ENCODE measurements at regions not wholly inside any gene's neighbourhood (a gene's known extent, or its start where the extent isn't known, plus 50 kb on each side); places are given as distances from the start of the nearest gene placed in this dataset.
"Not testable (repeated sequence)": the region's sequence is repeated elsewhere in the genome, so short reads cannot be mapped to it uniquely, and the experiment has no call there.

DNA sequence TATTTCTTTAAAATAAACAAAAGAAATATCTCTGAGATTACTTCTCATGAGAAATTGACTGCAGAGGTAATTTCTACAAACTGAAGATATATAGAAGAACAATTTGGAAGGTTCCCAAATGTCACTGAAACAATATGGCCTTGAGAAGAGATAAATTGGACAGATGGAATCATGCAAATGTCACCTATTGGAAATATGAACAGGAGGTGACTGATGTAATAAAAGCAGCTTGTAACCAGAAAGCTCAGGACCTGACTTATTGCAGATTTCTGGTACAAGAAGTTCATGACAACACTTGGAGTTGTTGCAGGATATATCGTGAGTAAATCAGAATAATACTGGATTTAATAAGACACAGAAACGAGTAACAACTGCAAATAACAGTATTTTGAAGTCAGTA, 93.3 kb upstream of the TRHDE start:
- 58 to 62% methylated on average over 2 of the region's 2 CpGs for WGBS, 2 donors (ENCODE audit: low coverage in 1 of 2)
- Histone ChIP-seq H3K36me3 (no peaks in the 10 kb centered on the region), H3K27ac (no peak overlapping the region), H3K4me1 (no peaks in the 10 kb centered on the region), H3K9me3 (no peaks in the 10 kb centered on the region), H3K4me3 (no peak overlapping the region), H3K27me3 (no peaks in the 10 kb centered on the region)
- no peak for DNase-seq
- in situ Hi-C loops (cut with MboI; ENCODE audit: low pct_ligation_motif_present in 1 of 4, low pct_unique_long_range_greater_than_20kb in 1 of 4, low sequenced_read_pairs in 3 of 4) (no loop called here), intact Hi-C loops (cut with DNase I; ENCODE audit: low total_unique reads) (no loop called here)
- TF ChIP-seq POLR2A (IDR thresholded peaks at IDR 0.05): no peak
- no peak for TF ChIP-seq POLR2AphosphoS5 (IDR thresholded peaks at IDR 0.05)
- TF ChIP-seq, protein P1, sequence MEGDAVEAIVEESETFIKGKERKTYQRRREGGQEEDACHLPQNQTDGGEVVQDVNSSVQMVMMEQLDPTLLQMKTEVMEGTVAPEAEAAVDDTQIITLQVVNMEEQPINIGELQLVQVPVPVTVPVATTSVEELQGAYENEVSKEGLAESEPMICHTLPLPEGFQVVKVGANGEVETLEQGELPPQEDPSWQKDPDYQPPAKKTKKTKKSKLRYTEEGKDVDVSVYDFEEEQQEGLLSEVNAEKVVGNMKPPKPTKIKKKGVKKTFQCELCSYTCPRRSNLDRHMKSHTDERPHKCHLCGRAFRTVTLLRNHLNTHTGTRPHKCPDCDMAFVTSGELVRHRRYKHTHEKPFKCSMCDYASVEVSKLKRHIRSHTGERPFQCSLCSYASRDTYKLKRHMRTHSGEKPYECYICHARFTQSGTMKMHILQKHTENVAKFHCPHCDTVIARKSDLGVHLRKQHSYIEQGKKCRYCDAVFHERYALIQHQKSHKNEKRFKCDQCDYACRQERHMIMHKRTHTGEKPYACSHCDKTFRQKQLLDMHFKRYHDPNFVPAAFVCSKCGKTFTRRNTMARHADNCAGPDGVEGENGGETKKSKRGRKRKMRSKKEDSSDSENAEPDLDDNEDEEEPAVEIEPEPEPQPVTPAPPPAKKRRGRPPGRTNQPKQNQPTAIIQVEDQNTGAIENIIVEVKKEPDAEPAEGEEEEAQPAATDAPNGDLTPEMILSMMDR (IDR thresholded peaks at IDR 0.05): no peak
- no peak for TF ChIP-seq EP300 (IDR thresholded peaks at IDR 0.05; ENCODE audit: low read depth)

DNA sequence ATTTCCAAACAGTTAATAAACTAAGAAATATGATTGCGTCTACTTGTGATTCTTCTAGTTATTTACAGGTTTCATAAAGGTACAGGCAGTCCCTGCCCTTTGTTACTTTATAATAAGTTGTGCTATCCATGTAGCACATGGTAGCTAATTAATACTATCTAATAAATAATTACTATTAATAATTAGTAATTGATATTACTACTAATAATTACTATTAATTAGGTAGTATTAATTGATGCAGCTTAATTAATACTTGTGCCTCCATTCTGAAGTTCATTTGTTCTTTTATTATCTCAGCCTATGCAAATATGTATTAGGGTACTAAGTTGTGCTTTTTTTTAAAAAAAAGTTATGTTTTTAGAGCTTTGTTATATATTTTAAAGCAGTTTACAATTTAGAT, 92.3 kb upstream of the TRHDE start:
- no peaks in the 10 kb centered on the region for H3K36me3 ChIP-seq
- DNase-seq: no peak
- 90 to 100% methylated on average over 1 of the region's 1 CpG for WGBS, 2 donors (ENCODE audit: low coverage in 1 of 2)
- no peaks in the 10 kb centered on the region for H3K27me3 ChIP-seq
- no peaks in the 10 kb centered on the region for H3K4me1 ChIP-seq
- no peak overlapping the region for H3K27ac ChIP-seq
- no peak overlapping the region for H3K4me3 ChIP-seq
- TF ChIP-seq POLR2A (IDR thresholded peaks at IDR 0.05): no peak
- TF ChIP-seq, protein P1 (IDR thresholded peaks at IDR 0.05): no peak
- TF ChIP-seq EP300 (IDR thresholded peaks at IDR 0.05; ENCODE audit: low read depth): no peak
- no peak for TF ChIP-seq POLR2AphosphoS5 (IDR thresholded peaks at IDR 0.05)
- in situ Hi-C loops (cut with MboI; ENCODE audit: low pct_ligation_motif_present in 1 of 4, low pct_unique_long_range_greater_than_20kb in 1 of 4, low sequenced_read_pairs in 3 of 4): no loop called here
- intact Hi-C loops (cut with DNase I; ENCODE audit: low total_unique reads): no loop called here
- no peaks in the 10 kb centered on the region for H3K9me3 ChIP-seq

DNA sequence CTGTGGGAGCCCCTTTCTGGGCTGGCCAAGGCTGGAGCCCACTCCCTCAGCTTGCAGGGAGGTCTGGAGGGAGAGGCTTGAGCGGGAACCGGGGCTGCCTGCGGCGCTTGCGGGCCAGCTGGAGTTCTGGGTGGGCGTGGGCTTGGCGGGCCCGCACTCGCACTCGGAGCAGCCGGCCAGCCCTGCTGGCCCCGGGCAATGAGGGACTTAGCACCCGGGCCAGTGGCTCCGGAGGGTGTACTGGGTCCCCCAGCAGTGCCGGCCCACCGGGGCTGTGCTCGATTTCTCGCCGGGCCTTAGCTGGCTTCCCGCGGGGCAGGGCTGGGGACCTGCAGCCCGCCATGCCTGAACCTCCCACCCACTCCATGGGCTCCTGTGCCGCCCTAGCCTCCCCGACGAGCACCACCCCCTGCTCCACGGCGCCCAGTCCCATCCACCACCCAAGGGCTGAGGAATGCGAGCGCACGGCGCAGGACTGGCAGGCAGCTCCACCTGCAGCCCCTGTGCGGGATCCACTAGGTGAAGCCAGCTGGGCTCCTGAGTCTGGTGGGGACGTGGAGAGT, 87.1 kb upstream of the TRHDE start:
- H3K27ac ChIP-seq; H3K4me3 ChIP-seq; H3K9me3 ChIP-seq; H3K27me3 ChIP-seq; in situ Hi-C loops (cut with MboI; ENCODE audit: low pct_ligation_motif_present in 1 of 4, low pct_unique_long_range_greater_than_20kb in 1 of 4, low sequenced_read_pairs in 3 of 4); DNase-seq; intact Hi-C loops (cut with DNase I; ENCODE audit: low total_unique reads); H3K4me1 ChIP-seq; H3K36me3 ChIP-seq: not testable (repeated sequence)
- WGBS, 2 donors (ENCODE audit: low coverage in 1 of 2): 94% methylated on average over 31 of the region's 33 CpGs; no CpG with 5 or more reads in 1 of the 2 donors

DNA sequence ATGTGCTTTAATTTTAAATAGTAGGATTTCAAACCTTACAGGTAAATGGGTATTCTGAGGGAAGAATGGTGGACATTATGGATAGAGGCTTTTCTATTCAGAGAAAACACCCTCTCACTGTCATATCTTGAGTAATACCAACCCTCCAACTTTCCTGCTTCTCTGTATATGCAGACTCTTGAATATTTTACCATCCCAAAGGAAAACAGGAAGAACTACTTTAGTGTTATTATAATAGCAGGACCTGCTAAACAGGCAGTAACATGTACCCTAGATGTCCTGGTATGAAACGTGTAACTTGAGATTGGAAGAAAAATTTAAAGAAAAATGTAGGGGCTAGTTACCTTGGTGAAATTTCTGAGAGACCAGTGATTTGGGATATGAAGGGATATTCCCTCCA, 82.9 kb upstream of the TRHDE start:
- H3K27ac ChIP-seq: no peak overlapping the region
- DNase-seq: no peak
- no peaks in the 10 kb centered on the region for H3K36me3 ChIP-seq
- TF ChIP-seq, protein P1 (IDR thresholded peaks at IDR 0.05): no peak
- TF ChIP-seq EP300 (IDR thresholded peaks at IDR 0.05; ENCODE audit: low read depth): no peak
- no peak for TF ChIP-seq POLR2A (IDR thresholded peaks at IDR 0.05)
- TF ChIP-seq POLR2AphosphoS5 (IDR thresholded peaks at IDR 0.05): no peak
- H3K4me1 ChIP-seq: no peaks in the 10 kb centered on the region
- no peak overlapping the region for H3K4me3 ChIP-seq
- no peaks in the 10 kb centered on the region for H3K9me3 ChIP-seq
- in situ Hi-C loops (cut with MboI; ENCODE audit: low pct_ligation_motif_present in 1 of 4, low pct_unique_long_range_greater_than_20kb in 1 of 4, low sequenced_read_pairs in 3 of 4) (no loop called here), intact Hi-C loops (cut with DNase I; ENCODE audit: low total_unique reads) (no loop called here)
- WGBS, 2 donors (ENCODE audit: low coverage in 1 of 2): 36 to 44% methylated on average over 1 of the region's 1 CpG
- no peaks in the 10 kb centered on the region for H3K27me3 ChIP-seq

DNA sequence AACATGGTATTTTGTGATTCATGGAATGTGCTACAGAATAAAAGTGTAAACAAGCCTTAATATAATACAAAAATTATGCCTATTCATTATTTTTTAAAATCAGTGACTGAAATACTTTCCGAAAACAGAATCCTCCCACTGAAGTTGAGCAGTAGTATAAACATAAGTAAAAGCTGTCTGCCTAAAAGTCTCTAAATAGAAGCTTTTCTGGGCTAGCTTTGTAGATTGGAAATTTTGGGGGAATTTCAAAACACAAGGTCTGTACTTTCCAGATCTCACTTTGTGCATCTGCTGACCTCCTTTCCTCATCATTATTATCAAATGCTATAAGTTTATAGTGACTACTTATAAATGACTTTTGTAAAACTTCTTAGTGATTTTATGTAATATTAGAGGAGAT, 80.4 kb upstream of the TRHDE start:
- in situ Hi-C loops (cut with MboI; ENCODE audit: low pct_ligation_motif_present in 1 of 4, low pct_unique_long_range_greater_than_20kb in 1 of 4, low sequenced_read_pairs in 3 of 4) (no loop called here), intact Hi-C loops (cut with DNase I; ENCODE audit: low total_unique reads) (no loop called here)
- TF ChIP-seq POLR2AphosphoS5 (IDR thresholded peaks at IDR 0.05) (no peak), EP300 (IDR thresholded peaks at IDR 0.05; ENCODE audit: low read depth) (no peak), POLR2A (IDR thresholded peaks at IDR 0.05) (no peak)
- TF ChIP-seq, protein P1 (IDR thresholded peaks at IDR 0.05): no peak
- no peaks in the 10 kb centered on the region for H3K4me1 ChIP-seq
- no peaks in the 10 kb centered on the region for H3K36me3 ChIP-seq
- no peak for DNase-seq
- no peak overlapping the region for H3K4me3 ChIP-seq
- H3K9me3 ChIP-seq: no peaks in the 10 kb centered on the region
- WGBS, 2 donors (ENCODE audit: low coverage in 1 of 2): 70 to 74% methylated on average over 1 of the region's 1 CpG
- H3K27ac ChIP-seq: no peak overlapping the region
- H3K27me3 ChIP-seq: no peaks in the 10 kb centered on the region
